ENCODE measurements at regions not wholly inside any gene's neighbourhood (a gene's known extent, or its start where the extent isn't known, plus 50 kb on each side); places are given as distances from the start of the nearest gene placed in this dataset.

DNA sequence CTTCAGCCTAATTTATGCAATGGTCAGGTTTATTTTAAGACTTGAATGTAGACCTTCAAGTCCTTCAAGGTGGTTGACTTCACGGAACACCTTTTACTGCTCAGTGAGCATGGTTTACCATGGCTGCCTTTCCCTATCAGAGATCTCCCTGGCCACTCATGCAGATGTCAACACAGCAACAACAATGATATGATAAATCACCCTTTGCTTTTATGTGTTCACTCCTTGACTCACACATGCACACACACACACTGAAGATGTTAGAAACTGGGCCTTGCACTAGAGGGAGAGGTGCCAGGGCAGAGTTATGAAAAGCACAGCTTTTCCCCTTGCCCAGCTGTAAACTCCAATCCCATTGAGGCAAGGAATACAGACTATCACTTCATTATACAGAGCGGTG lies 134.4 kb downstream of the WNT5A start:
- intact Hi-C loops (cut with micrococcal nuclease; ENCODE audit: unreplicated experiment) = no loop called here
- Histone ChIP-seq H3K79me2 (ENCODE audit: control insufficient read depth, insufficient read depth, low read length) (no peaks in the 10 kb centered on the region), H3K4me3 (no peak overlapping the region), H2AFZ (ENCODE audit: control insufficient read depth, low read depth, low read length) (no peak overlapping the region), H3K9ac (ENCODE audit: control insufficient read depth, insufficient read depth, low read length) (no peak overlapping the region), H3K4me2 (ENCODE audit: control insufficient read depth, insufficient read depth) (no peak overlapping the region), H3K27me3 (replicated peaks in 1 of 2; ENCODE audit: control insufficient read depth in 2 of 2, insufficient read depth in 2 of 2, low read length in 1 of 2) (peaks cover 0 to 3% of the 10 kb centered on the region in 2 experiments; a peak in 1 of 4 replicates), H4K20me1 (ENCODE audit: control insufficient read depth, insufficient read depth) (no peaks in the 10 kb centered on the region), H3K4me1 (ENCODE audit: control insufficient read depth, insufficient read depth, low read length) (no peaks in the 10 kb centered on the region), H3K27ac (ENCODE audit: control insufficient read depth, insufficient read depth) (no peak overlapping the region), H3K9me3 (replicated peaks; ENCODE audit: control insufficient read depth, insufficient read depth, low read length) (no peaks in the 10 kb centered on the region), H3K36me3 (ENCODE audit: control insufficient read depth in 2 of 2, insufficient read depth in 2 of 2, low read length in 1 of 2) (no peaks in the 10 kb centered on the region)
- ATAC-seq (no peak), DNase-seq (ENCODE audit: low read depth, low spot score) (no peak), FAIRE-seq (no peak)
- POLR2A ChIA-PET = no interaction called here
- CTCF ChIA-PET = no interaction called here
- TF ChIP-seq CEBPB (IDR thresholded peaks at IDR 0.05; ENCODE audit: borderline replicate concordance in 1 of 2, low read depth in 2 of 2, low read length in 2 of 2) = no peak
- no peak for TF ChIP-seq TBL1XR1 (IDR thresholded peaks at IDR 0.05; ENCODE audit: low read depth, low read length)
- no peak for TF ChIP-seq RFX5 (IDR thresholded peaks at IDR 0.05; ENCODE audit: low read depth, low read length)
- no peak for TF ChIP-seq ZNF217 (IDR thresholded peaks at IDR 0.05)
- no peak for TF ChIP-seq KLF5 (IDR thresholded peaks at IDR 0.05; ENCODE audit: partially characterized antibody)
- TF ChIP-seq ZSCAN29 (IDR thresholded peaks at IDR 0.05) = no peak
- no peak for TF ChIP-seq CHD1 (IDR thresholded peaks at IDR 0.05; ENCODE audit: low read depth, low read length)
- TF ChIP-seq ASH2L (IDR thresholded peaks at IDR 0.05; ENCODE audit: borderline replicate concordance, low read depth) = no peak
- no peak for TF ChIP-seq RBBP5 (conservative IDR thresholded peaks at IDR 0.05)
- TF ChIP-seq YY1 (IDR thresholded peaks at IDR 0.05; ENCODE audit: low read depth, low read length) = no peak
- TF ChIP-seq ESRRA (IDR thresholded peaks at IDR 0.05; ENCODE audit: low read length) = no peak
- TF ChIP-seq, protein P1, sequence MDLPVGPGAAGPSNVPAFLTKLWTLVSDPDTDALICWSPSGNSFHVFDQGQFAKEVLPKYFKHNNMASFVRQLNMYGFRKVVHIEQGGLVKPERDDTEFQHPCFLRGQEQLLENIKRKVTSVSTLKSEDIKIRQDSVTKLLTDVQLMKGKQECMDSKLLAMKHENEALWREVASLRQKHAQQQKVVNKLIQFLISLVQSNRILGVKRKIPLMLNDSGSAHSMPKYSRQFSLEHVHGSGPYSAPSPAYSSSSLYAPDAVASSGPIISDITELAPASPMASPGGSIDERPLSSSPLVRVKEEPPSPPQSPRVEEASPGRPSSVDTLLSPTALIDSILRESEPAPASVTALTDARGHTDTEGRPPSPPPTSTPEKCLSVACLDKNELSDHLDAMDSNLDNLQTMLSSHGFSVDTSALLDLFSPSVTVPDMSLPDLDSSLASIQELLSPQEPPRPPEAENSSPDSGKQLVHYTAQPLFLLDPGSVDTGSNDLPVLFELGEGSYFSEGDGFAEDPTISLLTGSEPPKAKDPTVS (IDR thresholded peaks at IDR 0.05; ENCODE audit: low read depth, low read length) = no peak
- TF ChIP-seq SIX5 (IDR thresholded peaks at IDR 0.05; ENCODE audit: low read depth, low read length, severe bottlenecking) = no peak
- no peak for TF ChIP-seq POLR2AphosphoS5 (IDR thresholded peaks at IDR 0.05; ENCODE audit: low read length)
- no peak for TF ChIP-seq ZNF207 (IDR thresholded peaks at IDR 0.05; ENCODE audit: borderline replicate concordance)
- SMC1A ChIA-PET (ENCODE audit: uncharacterized antibody, unreplicated experiment) = no interaction called here
- 51% methylated on average over 2 of the region's 2 CpGs for WGBS (ENCODE audit: insufficient coverage, insufficient replicate concordance, low lambda C conversion rate, missing lambda C conversion rate)
- RAD21 ChIA-PET (ENCODE audit: unreplicated experiment) = no interaction called here
- BruUV-seq (replicated peaks) = no TSS peak
- in situ Hi-C loops (cut with MboI) = no loop called here

All from GM12878 (cell line).